Occipital lobe (tissue), 1 donor: ENCODE measurements at regions not wholly inside any gene's neighbourhood (a gene's known extent, or its start where the extent isn't known, plus 50 kb on each side); places are given as distances from the start of the nearest gene placed in this dataset.

Experiments
- DNase-seq: peaks from one replicate; lab custom pipeline; 2025; lab: John Stamatoyannopoulos, UW

GRCh38 chr11:81892770-81893635 lies 840.7 kb downstream of the FAM181B start:
- DNase-seq = no peak

- DNase-seq = no peak
These were observed 845.3 kb downstream of the FAM181B start for GRCh38 chr11:81888391-81888790.

- DNase-seq = no peak
These were observed 846.0 kb downstream of the FAM181B start for GRCh38 chr11:81887671-81888070.

- DNase-seq = no peak
These were observed 847.1 kb downstream of the FAM181B start for GRCh38 chr11:81886406-81887075.

- no peak for DNase-seq
These were observed 859.0 kb downstream of the FAM181B start for GRCh38 chr11:81874635-81875034.

GRCh38 chr11:81870815-81871214 lies 862.8 kb downstream of the FAM181B start:
- no peak for DNase-seq

GRCh38 chr11:81870066-81870412 lies 863.6 kb downstream of the FAM181B start:
- DNase-seq = no peak

- no peak for DNase-seq
These were observed 864.2 kb downstream of the FAM181B start for GRCh38 chr11:81869351-81870065.

- DNase-seq = no peak
These were observed 866.8 kb downstream of the FAM181B start for GRCh38 chr11:81866896-81867295.

- no peak for DNase-seq
These were observed 876.3 kb downstream of the FAM181B start for GRCh38 chr11:81857386-81857785.

GRCh38 chr11:81853791-81854190 lies 879.9 kb downstream of the FAM181B start:
- no peak for DNase-seq

GRCh38 chr11:81852896-81853295 lies 880.8 kb downstream of the FAM181B start:
- no peak for DNase-seq

- DNase-seq = no peak
These were observed 893.3 kb downstream of the FAM181B start for GRCh38 chr11:81840380-81840779.

- no peak for DNase-seq
These were observed 893.7 kb downstream of the FAM181B start for GRCh38 chr11:81839976-81840375.

- no peak for DNase-seq
These were observed 894.6 kb downstream of the FAM181B start for GRCh38 chr11:81839016-81839415.

GRCh38 chr11:81829976-81830375 lies 903.7 kb downstream of the FAM181B start:
- no peak for DNase-seq

- no peak for DNase-seq
These were observed 908.3 kb downstream of the FAM181B start for GRCh38 chr11:81825346-81825745.

GRCh38 chr11:81819462-81819861 lies 914.2 kb downstream of the FAM181B start:
- no peak for DNase-seq

- DNase-seq = no peak
These were observed 928.8 kb downstream of the FAM181B start for GRCh38 chr11:81804858-81805257.

- no peak for DNase-seq
These were observed 931.1 kb downstream of the FAM181B start for GRCh38 chr11:81802591-81802990.

- no peak for DNase-seq
These were observed 941.2 kb downstream of the FAM181B start for GRCh38 chr11:81792416-81792815.

- DNase-seq = no peak
These were observed 946.0 kb downstream of the FAM181B start for GRCh38 chr11:81787584-81788049.
